HL-60 (cell line): ENCODE measurements at regions not wholly inside any gene's neighbourhood (a gene's known extent, or its start where the extent isn't known, plus 50 kb on each side); places are given as distances from the start of the nearest gene placed in this dataset.

Experiments
- DNase-seq, 2 experiments: peaks; one replicate each; pipeline ENCODE4 v3.0.0-alpha.2; 2010 to 2020; ENCODE audit warnings: low read depth in 1 of 2, low spot score in 1 of 2
- H3K27ac ChIP-seq: fragments of 250-450 bp; sonication (Bioruptor Pico); replicated peaks from 2 replicates; pipeline ENCODE4 v1.5.1; 2020; ENCODE audit warnings: mild to moderate bottlenecking, moderate library complexity
- H3K27me3 ChIP-seq: fragments of 250-450 bp; sonication (Bioruptor Pico); 2 replicates; pipeline ENCODE4 v1.5.1; 2021; ENCODE audit warnings: mild to moderate bottlenecking, moderate library complexity; ENCODE audit not compliant: insufficient read depth, poor library complexity, severe bottlenecking
- H3K4me3 ChIP-seq: replicated peaks from 2 replicates; pipeline ENCODE4 v1.5.1; 2011; ENCODE audit warnings: mild to moderate bottlenecking, control low read depth, low read length; ENCODE audit not compliant: insufficient read depth
- CTCF ChIP-seq: IDR thresholded peaks from one replicate; pipeline ENCODE4 v1.5.1; 2011; ENCODE audit warnings: low read length, control low read depth, inconsistent platforms; ENCODE audit not compliant: insufficient read depth
- GABPA ChIP-seq: IDR thresholded peaks from 2 replicates; pipeline ENCODE4 v1.6.1; 2012; ENCODE audit warnings: low read depth
- POLR2AphosphoS5 ChIP-seq: IDR thresholded peaks from 2 replicates; pipeline ENCODE4 v1.6.1; 2012; ENCODE audit warnings: low read depth
- SPI1 ChIP-seq: IDR thresholded peaks from 2 replicates; pipeline ENCODE4 v1.6.1; 2012; ENCODE audit warnings: low read depth, mild to moderate bottlenecking, borderline replicate concordance
- TF ChIP-seq, protein P1 (sequence below): IDR thresholded peaks from 2 replicates; pipeline ENCODE4 v1.6.1; 2012; ENCODE audit warnings: low read depth; ENCODE audit not compliant: insufficient replicate concordance

GRCh38 chr2:10204326-10205161, 82.0 kb downstream of the RRM2 start:
- H3K27me3 ChIP-seq = no peaks in the 10 kb centered on the region
- no peak for DNase-seq
- TF ChIP-seq GABPA = no peak
- H3K27ac ChIP-seq = no peak overlapping the region
- no peak overlapping the region for H3K4me3 ChIP-seq

DNA sequence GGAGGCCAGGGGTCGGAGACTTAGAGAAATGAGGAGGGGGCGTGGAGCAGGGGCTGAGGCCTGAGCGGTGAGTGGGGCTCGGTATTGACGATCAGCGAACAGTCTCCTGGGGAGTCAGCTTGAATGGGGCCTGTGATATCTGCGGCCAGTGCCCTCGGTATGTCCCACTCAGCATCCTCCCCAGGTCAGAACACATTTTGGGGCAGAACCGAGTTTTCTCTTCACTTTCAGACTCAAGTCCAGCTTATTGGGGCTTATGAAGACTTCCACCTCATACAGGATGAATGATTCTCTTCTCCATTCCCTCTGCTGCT, 82.6 kb downstream of the RRM2 start:
- Histone ChIP-seq H3K27ac (no peak overlapping the region), H3K4me3 (no peak overlapping the region), H3K27me3 (no peaks in the 10 kb centered on the region)
- TF ChIP-seq CTCF = no peak
- TF ChIP-seq POLR2AphosphoS5 = no peak
- no peak for TF ChIP-seq GABPA
- no peak for TF ChIP-seq SPI1
- TF ChIP-seq, protein P1, sequence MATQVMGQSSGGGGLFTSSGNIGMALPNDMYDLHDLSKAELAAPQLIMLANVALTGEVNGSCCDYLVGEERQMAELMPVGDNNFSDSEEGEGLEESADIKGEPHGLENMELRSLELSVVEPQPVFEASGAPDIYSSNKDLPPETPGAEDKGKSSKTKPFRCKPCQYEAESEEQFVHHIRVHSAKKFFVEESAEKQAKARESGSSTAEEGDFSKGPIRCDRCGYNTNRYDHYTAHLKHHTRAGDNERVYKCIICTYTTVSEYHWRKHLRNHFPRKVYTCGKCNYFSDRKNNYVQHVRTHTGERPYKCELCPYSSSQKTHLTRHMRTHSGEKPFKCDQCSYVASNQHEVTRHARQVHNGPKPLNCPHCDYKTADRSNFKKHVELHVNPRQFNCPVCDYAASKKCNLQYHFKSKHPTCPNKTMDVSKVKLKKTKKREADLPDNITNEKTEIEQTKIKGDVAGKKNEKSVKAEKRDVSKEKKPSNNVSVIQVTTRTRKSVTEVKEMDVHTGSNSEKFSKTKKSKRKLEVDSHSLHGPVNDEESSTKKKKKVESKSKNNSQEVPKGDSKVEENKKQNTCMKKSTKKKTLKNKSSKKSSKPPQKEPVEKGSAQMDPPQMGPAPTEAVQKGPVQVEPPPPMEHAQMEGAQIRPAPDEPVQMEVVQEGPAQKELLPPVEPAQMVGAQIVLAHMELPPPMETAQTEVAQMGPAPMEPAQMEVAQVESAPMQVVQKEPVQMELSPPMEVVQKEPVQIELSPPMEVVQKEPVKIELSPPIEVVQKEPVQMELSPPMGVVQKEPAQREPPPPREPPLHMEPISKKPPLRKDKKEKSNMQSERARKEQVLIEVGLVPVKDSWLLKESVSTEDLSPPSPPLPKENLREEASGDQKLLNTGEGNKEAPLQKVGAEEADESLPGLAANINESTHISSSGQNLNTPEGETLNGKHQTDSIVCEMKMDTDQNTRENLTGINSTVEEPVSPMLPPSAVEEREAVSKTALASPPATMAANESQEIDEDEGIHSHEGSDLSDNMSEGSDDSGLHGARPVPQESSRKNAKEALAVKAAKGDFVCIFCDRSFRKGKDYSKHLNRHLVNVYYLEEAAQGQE = no peak
- no peak for DNase-seq

- Histone ChIP-seq H3K4me3 (no peak overlapping the region), H3K27me3 (no peaks in the 10 kb centered on the region), H3K27ac (no peak overlapping the region)
- TF ChIP-seq CTCF (no peak), SPI1 (no peak), POLR2AphosphoS5 (no peak), GABPA (no peak)
- TF ChIP-seq, protein P1 = no peak
- no peak for DNase-seq
Measured at GRCh38 chr2:10208736-10209135, 86.2 kb downstream of the RRM2 start.

GRCh38 chr2:10209406-10209935, 86.9 kb downstream of the RRM2 start:
- Histone ChIP-seq H3K27me3 (no peaks in the 10 kb centered on the region), H3K4me3 (no peak overlapping the region), H3K27ac (no peak overlapping the region)
- TF ChIP-seq POLR2AphosphoS5 (no peak), GABPA (no peak), SPI1 (no peak), CTCF (no peak)
- TF ChIP-seq, protein P1 = no peak
- DNase-seq = no peak
